IMR-90 (cell line): ENCODE measurements at regions not wholly inside any gene's neighbourhood (a gene's known extent, or its start where the extent isn't known, plus 50 kb on each side); places are given as distances from the start of the nearest gene placed in this dataset.

ENCODE experiments used
- ATAC-seq: fragments of 200-7000 bp; cut with Tn5 transposase; 2 replicates; pipeline ENCODE4 v1.9.1; 2020; ENCODE audit warnings: low read depth, mild to moderate bottlenecking, moderate library complexity
- BruUV-seq: library from RNA; stranded (reverse); fragments of 400-500 nt; replicated peaks from 2 replicates; lab custom pipeline; 2021; lab: Mats Ljungman, UMichigan
- CTCF ChIA-PET: fragments of 300-600 bp; formaldehyde crosslinking; extraction: SDS; loops from one replicate; lab custom pipeline; 2021; ENCODE audit warnings: antibody characterized with exemption; lab: Yijun Ruan, JAX
- POLR2A ChIA-PET: fragments of 300-600 bp; sonication (Branson Sonifier 250); formaldehyde crosslinking; loops from one replicate; lab custom pipeline; 2022; ENCODE audit warnings: antibody characterized with exemption; ENCODE audit not compliant: unreplicated experiment; lab: Charles Lee
- DNase-seq: peaks from one replicate; pipeline ENCODE4 v3.0.0; 2013
- H2AFZ ChIP-seq: replicated peaks from 2 replicates; pipeline ENCODE3; 2013; ENCODE audit warnings: low read length, mild to moderate bottlenecking; ENCODE audit not compliant: poor library complexity
- H2AK5ac ChIP-seq: 2 replicates; pipeline ENCODE4 v1.6.1; 2013; ENCODE audit warnings: low read depth, low read length, inconsistent platforms
- H2AK9ac ChIP-seq: replicated peaks from 2 replicates; pipeline ENCODE3; 2013; ENCODE audit warnings: mild to moderate bottlenecking, low read depth, low read length, moderate library complexity; ENCODE audit not compliant: poor library complexity
- H2BK120ac ChIP-seq: 2 replicates; pipeline ENCODE4 v1.6.1; 2013; ENCODE audit warnings: low read depth, low read length, inconsistent platforms
- H2BK15ac ChIP-seq: 3 replicates; pipeline ENCODE4 v1.6.1; 2013; ENCODE audit warnings: low read depth, low read length, inconsistent platforms
- H2BK20ac ChIP-seq: 2 replicates; pipeline ENCODE4 v1.6.1; 2013; ENCODE audit warnings: low read depth, mild to moderate bottlenecking, inconsistent platforms, low read length, moderate library complexity
- H2BK5ac ChIP-seq: 2 replicates; pipeline ENCODE4 v1.6.1; 2013; ENCODE audit warnings: mild to moderate bottlenecking, low read depth, low read length, inconsistent platforms; ENCODE audit not compliant: poor library complexity, severe bottlenecking
- H3K14ac ChIP-seq: replicated peaks from 2 replicates; pipeline ENCODE4 v1.6.1; 2013; ENCODE audit warnings: low read depth, low read length, inconsistent platforms
- H3K18ac ChIP-seq: 2 replicates; pipeline ENCODE4 v1.6.1; 2013; ENCODE audit warnings: low read depth, low read length, control low read depth
- H3K23ac ChIP-seq: 2 replicates; pipeline ENCODE4 v1.6.1; 2013; ENCODE audit warnings: low read depth, low read length, inconsistent platforms
- H3K27ac ChIP-seq: 2 replicates; pipeline ENCODE4 v1.5.1; 2013; ENCODE audit warnings: mild to moderate bottlenecking, control low read depth, low read length; ENCODE audit not compliant: insufficient read depth
- H3K27me3 ChIP-seq: 2 replicates; pipeline ENCODE4 v1.6.1; 2013; ENCODE audit warnings: low read length; ENCODE audit not compliant: control insufficient read depth, insufficient read depth
- H3K36me3 ChIP-seq: 2 replicates; pipeline ENCODE4 v1.6.1; 2013; ENCODE audit warnings: low read length, mixed read lengths; ENCODE audit not compliant: control insufficient read depth, insufficient read depth
- H3K4ac ChIP-seq: 2 replicates; pipeline ENCODE4 v1.6.1; 2013; ENCODE audit warnings: low read depth, low read length, inconsistent platforms
- H3K4me1 ChIP-seq: 2 replicates; pipeline ENCODE4 v1.6.1; 2013; ENCODE audit warnings: low read length, mixed read lengths; ENCODE audit not compliant: control insufficient read depth, insufficient read depth
- H3K4me2 ChIP-seq: 2 replicates; pipeline ENCODE4 v1.6.1; 2013; ENCODE audit warnings: low read depth, mild to moderate bottlenecking, control low read depth, low read length, moderate library complexity
- H3K4me3 ChIP-seq: 2 replicates; pipeline ENCODE4 v1.5.1; 2013; ENCODE audit warnings: low read depth, mild to moderate bottlenecking, control low read depth, low read length, moderate library complexity; ENCODE audit not compliant: insufficient read depth
- H3K56ac ChIP-seq: 2 replicates; pipeline ENCODE4 v1.6.1; 2013; ENCODE audit warnings: low read length, inconsistent platforms; ENCODE audit not compliant: insufficient read depth; ENCODE audit errors: extremely low read depth
- H3K79me1 ChIP-seq, 2 experiments: 2 replicates each; pipeline ENCODE4 v1.6.1; 2013; ENCODE audit warnings: low read length in 2 of 2, inconsistent platforms in 1 of 2, low read depth in 1 of 2
- H3K9ac ChIP-seq: 2 replicates; pipeline ENCODE4 v1.6.1; 2013; ENCODE audit warnings: low read depth, low read length, control low read depth
- H3K9me1 ChIP-seq: 2 replicates; pipeline ENCODE4 v1.6.1; 2013; ENCODE audit warnings: low read length, inconsistent platforms; ENCODE audit not compliant: insufficient read depth
- H3K9me3 ChIP-seq: 2 replicates; pipeline ENCODE4 v1.6.1; 2013; ENCODE audit warnings: low read length; ENCODE audit not compliant: control insufficient read depth, insufficient read depth
- H4K20me1 ChIP-seq: 2 replicates; pipeline ENCODE4 v1.6.1; 2013; ENCODE audit warnings: low read length, inconsistent platforms; ENCODE audit not compliant: insufficient read depth
- H4K5ac ChIP-seq: 2 replicates; pipeline ENCODE4 v1.6.1; 2013; ENCODE audit warnings: mild to moderate bottlenecking, low read depth, low read length, control low read depth
- H4K8ac ChIP-seq, 2 experiments: 2 replicates each; pipeline ENCODE4 v1.6.1; 2013; ENCODE audit warnings: low read depth in 2 of 2, low read length in 2 of 2, control low read depth in 1 of 2, inconsistent platforms in 1 of 2
- H4K91ac ChIP-seq: 2 replicates; pipeline ENCODE4 v1.6.1; 2013; ENCODE audit warnings: low read depth, low read length, inconsistent platforms; ENCODE audit not compliant: insufficient read depth
- BHLHE40 ChIP-seq: fragments of 150-350 bp; IDR thresholded peaks from 2 replicates; pipeline ENCODE4 v1.6.1; 2016; ENCODE audit warnings: mild to moderate bottlenecking, low read depth, low read length
- CEBPB ChIP-seq: IDR thresholded peaks from 2 replicates; pipeline ENCODE4 v1.6.1; 2012; ENCODE audit warnings: low read depth, low read length, improper control_type of control experiment
- CHD1 ChIP-seq: IDR thresholded peaks from 2 replicates; pipeline ENCODE4 v1.6.1; 2012; ENCODE audit warnings: low read depth, low read length, improper control_type of control experiment
- CTCF ChIP-seq: conservative IDR thresholded peaks from 2 replicates; pipeline ENCODE4 v1.5.1; 2012; ENCODE audit warnings: mild to moderate bottlenecking, low read depth, low read length, improper control_type of control experiment
- FOS ChIP-seq: fragments of 150-350 bp; IDR thresholded peaks from 2 replicates; pipeline ENCODE4 v1.6.1; 2016; ENCODE audit warnings: low read depth, low read length
- MAFK ChIP-seq: IDR thresholded peaks from 2 replicates; pipeline ENCODE4 v1.6.1; 2012; ENCODE audit warnings: low read depth, low read length, improper control_type of control experiment
- MXI1 ChIP-seq: IDR thresholded peaks from 2 replicates; pipeline ENCODE4 v1.6.1; 2012; ENCODE audit warnings: low read depth, mild to moderate bottlenecking, low read length, moderate library complexity, borderline replicate concordance
- NFE2L2 ChIP-seq: fragments of 150-350 bp; IDR thresholded peaks from 2 replicates; pipeline ENCODE4 v1.6.1; 2016; ENCODE audit warnings: low read depth, mild to moderate bottlenecking, low read length
- RCOR1 ChIP-seq: IDR thresholded peaks from 2 replicates; pipeline ENCODE4 v1.6.1; 2012; ENCODE audit warnings: mild to moderate bottlenecking, low read length, improper control_type of control experiment; ENCODE audit not compliant: insufficient replicate concordance
- USF2 ChIP-seq: fragments of 150-350 bp; IDR thresholded peaks from 2 replicates; pipeline ENCODE4 v1.6.1; 2017; ENCODE audit warnings: mild to moderate bottlenecking, antibody characterized with exemption, low read length, low read depth
- WGBS, 2 experiments: methylation state at CpG; one replicate each; pipeline versions ENCODE4 v1.1.5 to v1.1.7; 2013; ENCODE audit warnings: missing lambda C conversion rate in 2 of 2; ENCODE audit not compliant: insufficient read length in 1 of 2; ENCODE audit errors: extremely low coverage in 2 of 2; 5-methylcytosine and 5-hydroxymethylcytosine counted together
- dilution Hi-C: fragments of 300-500 bp; cut with HindIII; formaldehyde crosslinking; loops from one replicate; pipeline ENCODE4 v1.14.3; 2018; ENCODE audit warnings: low sequenced_read_pairs; ENCODE audit not compliant: unreplicated experiment
- in situ Hi-C: fragments of 300-500 bp; cut with MboI; formaldehyde crosslinking; loops from 3 replicates; pipeline ENCODE4 v1.14.3; 2019; ENCODE audit warnings: low sequenced_read_pairs, inconsistent platforms, mixed read lengths
- intact Hi-C: fragments of 100-400 bp; cut with micrococcal nuclease; formaldehyde crosslinking; loops from 2 replicates; pipeline ENCODE4 v1.10.0; 2022

- TF ChIP-seq CEBPB (no peak), USF2 (no peak), FOS (no peak), RCOR1 (no peak), NFE2L2 (no peak), MAFK (no peak), CTCF (no peak), CHD1 (no peak), BHLHE40 (no peak), MXI1 (no peak)
- ATAC-seq (no peak), DNase-seq (no peak)
- Histone ChIP-seq H2BK20ac (no peak overlapping the region), H3K9me1 (no peaks in the 10 kb centered on the region), H3K4me1 (no peaks in the 10 kb centered on the region), H3K18ac (no peak overlapping the region), H3K23ac (no peak overlapping the region), H2AFZ (no peak overlapping the region), H3K9me3 (no peaks in the 10 kb centered on the region), H3K9ac (no peak overlapping the region), H4K20me1 (no peaks in the 10 kb centered on the region), H3K4me3 (no peak overlapping the region), H2BK5ac (no peak overlapping the region), H3K27me3 (no peaks in the 10 kb centered on the region), H2AK5ac (no peak overlapping the region), H2AK9ac (no peak overlapping the region), H4K5ac (no peak overlapping the region), H3K79me1 (no peaks in the 10 kb centered on the region), H3K56ac (no peak overlapping the region), H4K8ac (no peak overlapping the region), H3K27ac (no peak overlapping the region), H3K14ac (no peak overlapping the region), H4K91ac (no peak overlapping the region), H2BK15ac (no peak overlapping the region), H2BK120ac (no peak overlapping the region), H3K4ac (no peak overlapping the region), H3K4me2 (no peak overlapping the region), H3K36me3 (no peaks in the 10 kb centered on the region)
- CTCF ChIA-PET: no interaction called here
- in situ Hi-C loops (no loop called here), dilution Hi-C loops (no loop called here), intact Hi-C loops (no loop called here)
- WGBS, 2 experiments: no CpG with 5 or more reads among the region's 1 CpG
- POLR2A ChIA-PET: no interaction called here
- no TSS peak for BruUV-seq
These were observed 554.1 kb upstream of the KLHL1 start for GRCh38 chr13:70662231-70662940.
